Hepatocyte (in vitro differentiated cells): ENCODE measurements at regions not wholly inside any gene's neighbourhood (a gene's known extent, or its start where the extent isn't known, plus 50 kb on each side); places are given as distances from the start of the nearest gene placed in this dataset.

ENCODE experiments used
- CTCF ChIP-seq: fragments of 200-600 bp; sonication (generic); IDR thresholded peaks from 2 replicates; pipeline ENCODE4 v1.5.1; 2016; ENCODE audit warnings: antibody characterized with exemption, mild to moderate bottlenecking; ENCODE audit not compliant: poor library complexity
- EZH2 ChIP-seq: fragments of 200-600 bp; sonication (generic); IDR thresholded peaks from 2 replicates; pipeline ENCODE4 v1.6.1; 2016; ENCODE audit warnings: antibody characterized with exemption, mild to moderate bottlenecking, borderline replicate concordance
- EZH2phosphoT487 ChIP-seq: fragments of 200-600 bp; sonication (generic); IDR thresholded peaks from one replicate; pipeline ENCODE4 v1.6.1; 2018; ENCODE audit warnings: antibody characterized with exemption, mild to moderate bottlenecking, low read depth, moderate library complexity; ENCODE audit not compliant: unreplicated experiment, severe bottlenecking

GRCh38 chr9:2319421-2319820, 302.2 kb upstream of the VLDLR start:
- TF ChIP-seq CTCF (no peak), EZH2phosphoT487 (no peak), EZH2 (no peak)
